SJCRH30 (cell line): ENCODE measurements at regions not wholly inside any gene's neighbourhood (a gene's known extent, or its start where the extent isn't known, plus 50 kb on each side); places are given as distances from the start of the nearest gene placed in this dataset.

Source experiments
- DNase-seq, 2 experiments: peaks; one replicate each; pipeline ENCODE4 v3.0.0-alpha.2; 2015 to 2020
- H3K27ac ChIP-seq: fragments of 250-450 bp; sonication (Bioruptor Pico); 2 replicates; pipeline ENCODE4 v1.5.1; 2020; ENCODE audit warnings: mild to moderate bottlenecking, moderate library complexity
- H3K27me3 ChIP-seq: fragments of 250-450 bp; sonication (Bioruptor Pico); 2 replicates; pipeline ENCODE4 v1.5.1; 2020; ENCODE audit warnings: mild to moderate bottlenecking, moderate library complexity
- H3K36me3 ChIP-seq: fragments of 250-450 bp; sonication (Bioruptor Pico); 2 replicates; pipeline ENCODE4 v1.5.1; 2020; ENCODE audit warnings: mild to moderate bottlenecking, moderate library complexity
- H3K4me1 ChIP-seq: fragments of 250-450 bp; sonication (Bioruptor Pico); 2 replicates; pipeline ENCODE4 v1.5.1; 2020; ENCODE audit warnings: mild to moderate bottlenecking, moderate library complexity
- H3K4me3 ChIP-seq: fragments of 250-450 bp; sonication (Bioruptor Pico); 2 replicates; pipeline ENCODE4 v1.5.1; 2020; ENCODE audit warnings: mild to moderate bottlenecking, moderate library complexity
- H3K9me3 ChIP-seq: fragments of 250-450 bp; sonication (Bioruptor Pico); replicated peaks from 2 replicates; pipeline ENCODE4 v1.5.1; 2020; ENCODE audit warnings: mild to moderate bottlenecking, moderate library complexity

DNA sequence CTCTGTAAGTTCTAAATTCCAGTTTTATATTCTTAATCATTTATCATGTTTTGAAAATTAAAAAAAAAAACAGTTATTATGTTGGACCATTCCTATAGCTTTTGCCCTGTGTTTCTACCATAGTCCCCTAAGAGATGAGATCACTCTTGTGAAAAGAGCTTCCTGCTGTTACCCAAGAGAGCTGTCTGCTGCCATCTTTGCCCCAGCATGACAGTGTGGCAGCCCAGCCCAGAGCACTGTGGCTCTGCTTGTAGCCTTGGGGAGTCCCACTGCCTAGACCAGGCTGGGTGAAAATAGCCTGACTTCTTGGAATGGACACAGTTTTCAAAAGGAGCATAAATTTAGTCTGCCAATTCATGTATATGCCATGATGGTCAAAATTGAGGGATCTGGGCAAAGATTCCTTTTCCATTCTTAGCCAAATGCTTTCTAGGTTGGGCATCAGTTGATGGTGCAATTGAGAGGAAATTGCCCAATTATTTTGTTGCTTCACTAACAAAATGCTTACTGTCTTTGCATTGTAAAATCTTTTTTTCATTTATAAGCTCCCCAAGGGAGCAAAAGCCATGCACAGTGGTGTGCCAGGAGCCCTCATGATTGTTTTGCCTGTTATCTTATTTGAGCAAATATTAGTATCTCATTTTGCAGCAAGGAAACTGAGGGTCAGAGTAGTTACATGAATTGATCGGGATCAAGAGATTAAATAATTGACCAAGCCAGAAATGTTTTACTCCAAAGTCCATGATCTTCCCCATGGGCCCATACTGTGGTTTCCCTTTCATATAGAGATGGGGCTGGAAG, 72.8 kb downstream of the ETS2 start:
- H3K27me3 ChIP-seq = no peaks in the 10 kb centered on the region; the same call in 1 of the 2 replicates
- H3K27ac ChIP-seq = no peak overlapping the region
- no peaks in the 10 kb centered on the region for H3K36me3 ChIP-seq
- no peaks in the 10 kb centered on the region for H3K4me1 ChIP-seq
- no peaks in the 10 kb centered on the region for H3K9me3 ChIP-seq
- no peak overlapping the region for H3K4me3 ChIP-seq
- no peak for DNase-seq

DNA sequence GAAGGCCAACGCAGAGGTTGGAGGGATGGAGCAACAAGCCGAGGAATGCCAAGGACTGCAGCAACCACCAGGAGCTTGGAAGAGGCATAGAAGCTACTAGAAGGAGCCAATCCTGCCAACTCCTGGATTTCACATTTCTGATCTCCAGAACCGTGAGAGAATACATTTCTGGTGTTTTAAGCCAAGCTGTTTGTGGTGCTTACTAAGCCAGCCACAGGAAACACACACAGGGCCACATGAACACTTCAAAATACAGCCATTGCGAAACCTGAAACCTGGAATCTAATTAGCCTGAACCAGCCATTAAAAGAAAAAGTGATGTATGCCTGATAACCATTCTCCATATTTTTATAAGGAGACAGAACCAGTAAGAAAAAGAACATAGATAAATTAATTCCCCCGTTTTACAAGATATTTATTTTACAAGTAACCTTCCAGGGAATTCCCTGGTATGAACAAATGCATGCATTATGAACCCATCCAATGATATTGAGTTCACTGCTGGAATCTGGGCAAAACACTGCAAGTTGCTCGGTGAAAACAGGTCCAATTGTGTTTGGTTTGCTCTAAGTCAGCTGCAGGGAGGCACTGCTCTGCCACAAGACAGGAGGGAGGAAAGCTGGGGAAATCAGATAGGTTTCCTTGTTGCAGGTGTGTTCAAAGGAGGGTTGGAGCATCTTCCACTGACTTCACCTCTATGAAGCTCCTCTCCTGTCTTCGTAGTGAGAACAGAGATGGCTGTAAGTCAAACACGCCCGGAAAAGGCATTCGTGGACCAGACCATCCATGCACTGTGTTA, 70.2 kb downstream of the ETS2 start:
- H3K27me3 ChIP-seq = no peaks in the 10 kb centered on the region; the same call in 1 of the 2 replicates
- no peak overlapping the region for H3K4me3 ChIP-seq
- no peaks in the 10 kb centered on the region for H3K9me3 ChIP-seq
- no peak overlapping the region for H3K27ac ChIP-seq
- H3K36me3 ChIP-seq = no peaks in the 10 kb centered on the region
- DNase-seq = no peak
- no peaks in the 10 kb centered on the region for H3K4me1 ChIP-seq
